Coronary artery (tissue), 2 donors: ENCODE measurements at regions not wholly inside any gene's neighbourhood (a gene's known extent, or its start where the extent isn't known, plus 50 kb on each side); places are given as distances from the start of the nearest gene placed in this dataset.

ENCODE experiments used
- DNase-seq: peaks from one replicate; pipeline ENCODE4 v3.0.0-alpha.2; 2017; ENCODE audit warnings: low spot score
- H3K27ac ChIP-seq, 2 donors: fragments of 200-600 bp; sonication (generic); one replicate each; pipeline ENCODE4 v1.5.1; 2016 to 2019
- H3K4me3 ChIP-seq: fragments of 200-600 bp; sonication (generic); 2 replicates; pipeline ENCODE4 v1.5.1; 2016; ENCODE audit warnings: mild to moderate bottlenecking, moderate library complexity
- TF ChIP-seq, protein P1 (sequence below): fragments of 200-600 bp; sonication (generic); IDR thresholded peaks from one replicate; pipeline ENCODE4 v1.5.1; 2019; ENCODE audit warnings: antibody characterized with exemption

DNA sequence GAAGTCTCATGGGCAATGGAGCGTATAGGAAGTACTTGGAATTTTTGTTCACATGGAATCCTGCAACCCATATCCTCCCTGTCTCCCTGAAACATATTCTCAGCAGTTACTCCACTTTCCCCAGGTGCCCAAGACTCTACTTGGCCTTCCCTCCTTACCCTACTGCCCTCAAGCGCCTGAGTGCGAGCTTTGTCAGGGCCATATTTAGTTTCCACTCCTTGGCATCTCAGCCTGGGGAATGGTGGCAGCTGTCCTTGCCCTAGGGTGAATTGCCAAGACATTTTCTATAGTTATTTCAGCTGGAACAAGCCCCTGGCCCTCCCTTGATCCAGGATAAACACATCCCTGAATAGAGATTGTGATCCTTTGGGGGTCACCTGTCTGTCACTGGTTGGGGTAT is 569.3 kb upstream of the LRFN5 start:
- TF ChIP-seq, protein P1, sequence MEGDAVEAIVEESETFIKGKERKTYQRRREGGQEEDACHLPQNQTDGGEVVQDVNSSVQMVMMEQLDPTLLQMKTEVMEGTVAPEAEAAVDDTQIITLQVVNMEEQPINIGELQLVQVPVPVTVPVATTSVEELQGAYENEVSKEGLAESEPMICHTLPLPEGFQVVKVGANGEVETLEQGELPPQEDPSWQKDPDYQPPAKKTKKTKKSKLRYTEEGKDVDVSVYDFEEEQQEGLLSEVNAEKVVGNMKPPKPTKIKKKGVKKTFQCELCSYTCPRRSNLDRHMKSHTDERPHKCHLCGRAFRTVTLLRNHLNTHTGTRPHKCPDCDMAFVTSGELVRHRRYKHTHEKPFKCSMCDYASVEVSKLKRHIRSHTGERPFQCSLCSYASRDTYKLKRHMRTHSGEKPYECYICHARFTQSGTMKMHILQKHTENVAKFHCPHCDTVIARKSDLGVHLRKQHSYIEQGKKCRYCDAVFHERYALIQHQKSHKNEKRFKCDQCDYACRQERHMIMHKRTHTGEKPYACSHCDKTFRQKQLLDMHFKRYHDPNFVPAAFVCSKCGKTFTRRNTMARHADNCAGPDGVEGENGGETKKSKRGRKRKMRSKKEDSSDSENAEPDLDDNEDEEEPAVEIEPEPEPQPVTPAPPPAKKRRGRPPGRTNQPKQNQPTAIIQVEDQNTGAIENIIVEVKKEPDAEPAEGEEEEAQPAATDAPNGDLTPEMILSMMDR = no peak
- DNase-seq = no peak
- no peak overlapping the region for H3K4me3 ChIP-seq
- no peak overlapping the region for H3K27ac ChIP-seq

GRCh38 chr14:41034969-41035368 is 571.7 kb upstream of the LRFN5 start:
- Histone ChIP-seq H3K4me3 (no peak overlapping the region), H3K27ac (no peak overlapping the region)
- TF ChIP-seq, protein P1 = no peak
- DNase-seq = no peak

GRCh38 chr14:41022932-41023331 is 583.7 kb upstream of the LRFN5 start:
- Histone ChIP-seq H3K4me3 (no peak overlapping the region), H3K27ac (no peak overlapping the region)
- TF ChIP-seq, protein P1 = no peak
- DNase-seq = no peak

DNA sequence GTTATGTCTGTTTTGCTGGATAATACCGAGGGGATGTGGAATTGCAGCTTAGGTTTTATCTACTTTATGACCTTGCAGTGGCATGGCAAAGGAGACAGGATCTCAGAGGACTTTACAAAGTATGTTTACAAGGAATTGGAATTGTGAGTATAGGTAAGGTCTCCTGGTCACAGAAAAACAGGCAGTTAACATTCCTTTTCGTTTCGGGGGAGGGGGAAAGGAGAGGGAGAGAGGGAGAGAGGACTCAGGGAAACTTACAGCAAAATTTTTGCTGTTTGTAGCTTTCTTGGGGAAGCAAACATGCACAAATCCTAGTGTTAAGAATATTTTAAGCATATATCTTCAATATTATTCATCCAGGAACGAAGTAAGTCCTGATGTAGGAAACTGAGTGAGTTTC is 590.5 kb upstream of the LRFN5 start:
- TF ChIP-seq, protein P1 = no peak
- H3K4me3 ChIP-seq = no peak overlapping the region
- no peak overlapping the region for H3K27ac ChIP-seq
- DNase-seq = no peak

- Histone ChIP-seq H3K4me3 (no peak overlapping the region), H3K27ac (no peak overlapping the region)
- TF ChIP-seq, protein P1 = no peak
- no peak for DNase-seq
These were observed 606.3 kb upstream of the LRFN5 start for GRCh38 chr14:41000350-41000749.

- DNase-seq = no peak
- H3K4me3 ChIP-seq = no peak overlapping the region
- TF ChIP-seq, protein P1 = no peak
- no peak overlapping the region for H3K27ac ChIP-seq
These were observed 617.4 kb upstream of the LRFN5 start for GRCh38 chr14:40989260-40989659.

GRCh38 chr14:40987481-40987880 is 619.2 kb upstream of the LRFN5 start:
- Histone ChIP-seq H3K27ac (no peak overlapping the region), H3K4me3 (no peak overlapping the region)
- TF ChIP-seq, protein P1 = no peak
- DNase-seq = no peak
